GDM1 (cell line): ENCODE measurements at regions not wholly inside any gene's neighbourhood (a gene's known extent, or its start where the extent isn't known, plus 50 kb on each side); places are given as distances from the start of the nearest gene placed in this dataset.

Experiments
- DNase-seq: peaks from one replicate; lab custom pipeline; 2025; lab: John Stamatoyannopoulos, UW

DNA sequence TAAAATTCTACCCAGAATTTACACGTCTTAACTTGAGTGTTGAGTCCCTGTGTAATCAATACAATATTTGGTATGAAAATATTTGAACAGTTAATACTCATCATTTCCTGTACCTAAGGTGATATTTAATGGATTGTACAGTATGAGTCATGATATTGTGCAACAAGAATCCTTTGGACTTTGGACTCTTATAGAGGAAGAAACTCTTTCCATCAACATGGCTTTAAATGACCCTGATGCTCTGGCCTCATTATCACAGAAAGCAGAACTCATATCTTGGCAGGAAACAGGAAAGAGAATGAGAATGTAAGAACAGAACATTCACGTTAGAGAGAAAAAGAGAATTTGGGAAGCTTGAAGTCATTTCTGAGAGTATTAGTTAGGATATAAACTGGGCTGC is 168.8 kb upstream of the B3GALT2 start:
- no peak for DNase-seq

GRCh38 chr1:193348769-193349535 is 162.5 kb upstream of the B3GALT2 start:
- DNase-seq = no peak

DNA sequence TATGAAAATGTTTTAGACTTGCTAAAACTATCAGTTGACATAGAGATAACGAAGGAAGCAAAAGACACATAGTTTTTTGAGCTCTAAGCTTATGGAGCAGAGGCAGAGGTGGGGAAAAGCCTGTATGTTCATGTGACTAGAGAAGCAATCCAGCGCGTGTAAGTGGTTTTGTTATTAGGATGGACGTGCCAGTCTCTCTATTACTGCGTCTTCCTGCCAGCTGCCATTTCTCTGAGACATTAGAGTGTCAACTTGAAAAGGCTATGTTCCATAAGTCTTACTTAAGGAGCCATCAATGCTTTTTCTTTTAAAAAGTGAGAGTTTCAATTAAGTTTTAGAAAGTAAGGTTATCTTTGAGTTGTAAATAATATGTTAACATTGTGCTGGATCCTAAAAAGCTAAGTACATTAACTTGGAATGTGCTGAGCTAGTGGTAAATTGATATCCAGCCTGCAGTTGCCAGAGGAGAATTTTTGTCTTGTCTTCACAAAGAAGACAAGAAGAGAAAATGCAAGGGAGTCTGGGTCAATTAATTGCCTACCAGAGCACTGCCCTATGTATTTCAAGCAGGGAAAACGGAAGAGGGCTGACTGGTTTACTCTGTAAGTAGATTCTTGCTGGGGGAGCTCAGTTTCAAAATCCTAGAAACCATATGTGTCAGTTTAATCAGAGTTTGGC is 161.8 kb upstream of the B3GALT2 start:
- no peak for DNase-seq

DNA sequence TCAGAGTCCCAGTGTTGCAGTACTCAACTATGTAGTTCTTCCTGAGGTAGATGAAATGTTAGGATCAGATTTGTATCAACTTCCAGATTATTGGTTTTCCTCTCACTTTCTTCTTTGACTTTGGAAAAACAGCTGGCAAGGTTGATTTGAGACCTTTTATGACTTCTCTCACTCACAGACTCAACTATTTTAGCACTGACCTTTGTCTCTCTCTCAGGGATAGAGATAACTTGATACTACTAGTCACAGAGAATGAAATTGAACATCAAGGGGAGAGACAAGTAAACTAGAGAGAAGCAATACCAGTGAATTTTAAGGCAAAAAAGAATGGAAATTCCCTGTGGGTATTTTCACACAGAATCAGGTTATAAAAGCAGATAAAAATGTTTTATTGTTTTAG is 159.7 kb upstream of the B3GALT2 start:
- DNase-seq = no peak

- no peak for DNase-seq
Measured at GRCh38 chr1:193342811-193343210, 156.4 kb upstream of the B3GALT2 start.

- no peak for DNase-seq
Measured at GRCh38 chr1:193340331-193340730, 153.9 kb upstream of the B3GALT2 start.

- DNase-seq = no peak
Measured at GRCh38 chr1:193339401-193339800, 153.0 kb upstream of the B3GALT2 start.

- no peak for DNase-seq
Measured at GRCh38 chr1:193338194-193338593, 151.8 kb upstream of the B3GALT2 start.

DNA sequence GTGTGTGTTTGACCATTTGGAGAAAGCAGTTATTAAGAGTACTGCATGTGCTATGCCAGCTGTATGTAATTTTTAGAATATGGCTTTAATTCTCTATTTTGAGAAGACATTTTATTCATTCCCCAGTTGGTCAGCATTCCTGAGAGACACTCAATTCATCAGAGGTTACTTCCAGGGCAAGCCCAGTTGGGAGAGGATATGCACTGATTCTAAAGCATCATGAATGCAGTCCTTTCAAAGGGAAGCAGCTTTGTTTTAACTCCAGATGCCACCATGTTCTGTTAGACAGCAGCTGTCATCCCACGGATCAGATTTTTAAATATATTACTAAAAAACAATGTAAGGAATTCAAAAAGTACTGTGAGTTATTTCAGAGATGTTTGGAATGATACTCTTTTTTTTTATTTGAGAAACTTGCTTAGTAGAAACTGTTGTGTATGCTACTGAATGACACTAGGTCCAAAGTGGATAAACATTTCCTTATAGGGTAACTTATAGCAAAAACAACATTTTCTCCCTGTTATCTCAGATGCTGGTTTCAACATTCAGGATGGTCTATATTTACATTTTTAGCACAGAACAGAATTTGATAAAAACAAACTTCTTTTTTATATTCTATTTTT is 149.5 kb upstream of the B3GALT2 start:
- DNase-seq = no peak

- DNase-seq = no peak
Measured at GRCh38 chr1:193333166-193333565, 146.8 kb upstream of the B3GALT2 start.

GRCh38 chr1:193326296-193326695 is 139.9 kb upstream of the B3GALT2 start:
- DNase-seq = no peak

GRCh38 chr1:193325771-193326170 is 139.4 kb upstream of the B3GALT2 start:
- no peak for DNase-seq

GRCh38 chr1:193325042-193325441 is 138.6 kb upstream of the B3GALT2 start:
- DNase-seq = no peak

DNA sequence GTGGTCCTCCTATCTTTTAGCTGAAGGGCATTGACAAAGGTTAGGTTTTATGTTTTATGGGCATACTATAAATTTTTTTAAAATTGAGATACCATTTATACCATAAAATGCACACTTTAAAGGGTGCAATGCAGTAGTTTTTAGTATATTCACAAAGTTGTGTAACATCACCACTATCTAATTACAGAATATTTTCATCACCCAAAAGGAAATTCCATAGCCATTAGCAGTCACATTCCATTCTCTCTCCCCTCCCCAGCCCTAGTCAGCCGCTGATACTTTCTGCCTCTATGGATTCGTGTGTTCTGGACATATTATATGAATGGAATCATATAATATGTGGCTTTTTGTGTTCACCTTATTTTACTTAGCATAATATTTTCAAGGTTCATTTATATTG is 135.8 kb upstream of the B3GALT2 start:
- DNase-seq = no peak

DNA sequence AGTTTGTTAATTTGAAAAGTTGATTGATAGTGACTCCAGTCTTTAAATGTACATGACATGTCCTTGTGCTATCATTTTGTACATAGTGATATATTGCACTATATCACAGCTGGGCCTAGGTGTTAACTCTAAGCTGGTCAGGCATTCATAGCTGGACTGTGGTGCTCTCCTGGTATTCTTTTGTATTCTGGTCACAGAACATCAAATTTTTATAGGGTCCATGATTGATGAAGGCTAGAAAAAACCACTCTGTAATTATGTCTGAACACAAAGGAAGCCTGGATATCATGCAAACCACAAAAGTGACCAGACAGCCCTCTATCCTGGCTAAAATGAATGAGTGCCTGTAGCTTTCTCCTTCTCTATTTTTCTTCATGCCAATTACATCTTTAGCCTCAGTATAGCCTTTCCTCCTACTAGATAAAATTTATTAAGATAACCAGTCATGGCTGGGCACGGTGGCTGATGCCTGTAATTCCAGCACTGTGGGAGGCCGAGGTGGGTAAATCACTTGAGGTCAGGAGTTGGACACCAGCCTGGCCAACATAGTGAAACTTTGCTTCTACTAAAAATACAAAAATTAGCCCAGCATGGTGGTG is 134.9 kb upstream of the B3GALT2 start:
- DNase-seq = no peak

DNA sequence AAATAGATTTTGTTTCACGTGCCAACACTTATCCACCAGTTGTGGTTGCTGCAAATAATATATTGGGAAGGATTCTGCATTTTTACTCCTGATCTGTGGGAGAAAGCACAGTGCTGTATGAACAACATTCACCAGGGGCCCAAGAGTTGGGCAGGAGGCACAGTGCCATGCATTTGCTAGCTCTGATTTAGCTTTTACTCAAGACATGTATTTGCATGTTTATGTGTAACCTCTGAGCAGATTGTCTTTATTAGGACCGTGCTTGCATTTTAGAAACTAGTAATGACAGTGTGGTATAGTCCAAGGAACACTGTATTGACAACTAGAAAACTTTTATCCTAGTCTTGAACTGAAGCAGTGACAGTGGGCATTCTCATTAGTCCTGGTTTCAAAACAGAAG is 133.9 kb upstream of the B3GALT2 start:
- no peak for DNase-seq

- DNase-seq = no peak
Measured at GRCh38 chr1:193318347-193318746, 131.9 kb upstream of the B3GALT2 start.

- no peak for DNase-seq
Measured at GRCh38 chr1:193313354-193314140, 127.1 kb upstream of the B3GALT2 start.

DNA sequence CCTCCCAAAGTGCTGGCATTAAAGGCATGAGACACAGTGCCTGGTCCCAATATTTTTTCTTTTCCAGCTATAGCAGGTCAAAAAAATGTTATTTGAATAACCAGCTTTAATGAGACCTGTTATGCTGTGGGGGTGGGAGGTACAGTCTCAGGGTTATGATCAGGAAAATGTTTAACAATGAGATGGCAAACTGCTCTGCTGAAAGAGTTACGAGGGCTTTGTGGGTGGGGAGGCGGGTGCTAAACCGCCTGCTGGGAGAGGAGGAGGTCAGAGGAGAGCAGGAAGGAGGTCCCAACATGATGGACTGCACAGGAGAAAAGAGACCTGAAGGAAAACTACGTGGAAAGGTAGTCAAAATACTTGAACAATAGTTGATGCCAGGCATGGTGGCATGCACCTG is 126.0 kb upstream of the B3GALT2 start:
- DNase-seq = no peak

DNA sequence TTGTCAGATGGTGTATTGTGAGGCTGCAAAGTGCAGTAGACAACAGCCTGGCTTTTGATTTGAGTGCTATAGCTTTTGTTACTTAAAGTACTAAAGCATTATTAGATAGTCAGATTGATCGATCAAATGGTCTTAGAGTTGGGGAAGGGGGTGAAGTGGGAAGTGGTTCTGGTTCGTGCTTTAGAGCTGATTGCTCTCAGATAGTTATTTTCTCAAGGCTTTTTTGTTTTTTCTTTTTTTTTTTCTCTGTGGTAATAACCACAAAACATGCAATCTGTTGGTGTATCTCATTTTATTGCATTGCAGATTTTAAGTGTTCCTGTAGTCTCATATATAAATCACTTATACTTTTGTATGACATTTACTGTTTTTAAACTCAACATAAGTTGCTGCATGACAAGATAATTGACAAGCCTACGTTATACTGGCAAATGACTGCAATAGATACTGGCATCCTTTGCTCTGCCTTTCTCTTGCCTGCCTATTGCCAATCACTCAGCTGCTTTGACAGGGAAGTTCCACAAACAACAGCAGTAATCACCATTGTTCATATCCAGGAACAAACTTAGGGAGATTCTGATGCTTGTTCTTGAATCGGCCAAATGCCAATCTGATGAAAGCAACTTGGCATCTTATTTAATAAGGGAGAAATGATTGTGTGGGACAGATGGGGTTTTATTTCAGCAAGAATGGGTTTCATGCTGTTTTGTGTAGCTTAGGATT is 125.0 kb upstream of the B3GALT2 start:
- no peak for DNase-seq

GRCh38 chr1:193310564-193310963 is 124.2 kb upstream of the B3GALT2 start:
- DNase-seq = no peak
